NCI-H1417 treated with DMSO at 0.1 percent for 48 hours (cell line): ENCODE measurements at regions not wholly inside any gene's neighbourhood (a gene's known extent, or its start where the extent isn't known, plus 50 kb on each side); places are given as distances from the start of the nearest gene placed in this dataset.
"Not testable (repeated sequence)": the region's sequence is repeated elsewhere in the genome, so short reads cannot be mapped to it uniquely, and the experiment has no call there.

Source experiments
- DNase-seq: peaks from one replicate; lab custom pipeline; 2025; lab: John Stamatoyannopoulos, UW

DNA sequence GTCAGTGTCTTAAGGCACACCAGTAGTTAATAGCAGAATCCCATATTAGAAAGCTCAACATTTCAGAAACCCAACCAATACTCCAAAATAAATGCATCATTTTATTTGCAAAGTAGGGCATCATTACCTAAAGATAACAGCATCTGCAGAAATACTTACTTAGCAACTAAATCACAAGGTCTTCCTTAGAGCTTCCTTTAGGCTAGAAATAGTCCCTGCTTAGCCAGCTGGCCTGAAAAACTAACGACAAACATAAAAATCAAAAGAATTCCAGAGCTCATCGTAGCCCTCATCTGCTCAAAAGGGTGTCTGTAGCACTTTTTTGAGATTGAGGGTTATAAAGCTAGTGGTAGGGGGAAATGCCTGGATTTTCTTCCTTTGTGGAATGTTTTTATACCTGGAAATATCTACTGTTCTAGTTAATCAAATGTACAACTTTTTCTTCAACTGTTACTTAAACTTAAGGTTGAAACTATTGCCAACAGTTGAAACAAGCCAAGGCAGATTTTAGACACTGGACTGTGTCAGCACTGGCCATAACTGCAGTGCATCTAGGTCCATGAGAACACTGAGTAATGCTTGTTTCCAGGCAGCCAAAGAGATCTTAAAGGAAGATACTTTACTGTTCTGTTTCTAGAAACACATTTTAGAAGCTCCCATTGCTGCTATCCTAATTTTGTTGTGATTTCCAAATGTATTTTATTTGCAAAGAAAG lies 129.4 kb upstream of the RASA1 start:
- DNase-seq = no peak

DNA sequence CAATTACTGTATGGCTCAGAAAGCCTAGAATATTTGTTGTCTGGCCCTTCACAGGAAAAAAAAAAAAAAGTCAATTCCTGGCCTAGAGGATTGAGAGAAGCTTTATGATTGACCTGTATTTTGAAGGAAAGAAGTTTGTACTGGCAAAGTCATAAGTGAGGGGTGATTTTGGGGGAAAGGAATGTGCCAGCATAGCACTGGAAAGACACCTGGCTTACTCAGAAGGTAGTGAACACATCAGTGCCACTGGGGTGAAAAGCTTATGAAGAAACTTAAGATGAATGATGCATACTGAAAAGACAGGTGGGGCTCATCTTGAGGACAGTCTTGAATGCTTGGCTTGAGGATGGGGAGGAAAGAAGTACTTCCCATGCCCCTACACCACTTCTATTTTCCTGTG lies 127.9 kb upstream of the RASA1 start:
- no peak for DNase-seq

DNA sequence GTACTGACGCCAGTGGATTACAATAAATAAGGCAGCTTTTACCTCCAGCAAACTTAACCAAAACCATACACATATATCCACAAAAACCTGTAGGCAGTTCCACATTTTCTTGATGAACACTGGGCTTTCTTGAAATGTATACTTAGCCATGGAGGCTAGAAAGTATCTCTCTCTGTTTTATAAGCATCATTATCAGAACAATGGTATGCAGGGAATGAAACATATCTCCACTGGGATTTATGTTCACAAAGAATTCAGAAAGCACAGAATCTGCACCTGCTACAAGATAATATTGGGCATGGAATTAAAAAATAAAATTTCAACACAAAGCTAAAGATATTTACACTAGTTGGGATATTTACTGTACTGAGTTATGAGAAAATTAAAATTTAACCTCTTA lies 126.1 kb upstream of the RASA1 start:
- no peak for DNase-seq

DNA sequence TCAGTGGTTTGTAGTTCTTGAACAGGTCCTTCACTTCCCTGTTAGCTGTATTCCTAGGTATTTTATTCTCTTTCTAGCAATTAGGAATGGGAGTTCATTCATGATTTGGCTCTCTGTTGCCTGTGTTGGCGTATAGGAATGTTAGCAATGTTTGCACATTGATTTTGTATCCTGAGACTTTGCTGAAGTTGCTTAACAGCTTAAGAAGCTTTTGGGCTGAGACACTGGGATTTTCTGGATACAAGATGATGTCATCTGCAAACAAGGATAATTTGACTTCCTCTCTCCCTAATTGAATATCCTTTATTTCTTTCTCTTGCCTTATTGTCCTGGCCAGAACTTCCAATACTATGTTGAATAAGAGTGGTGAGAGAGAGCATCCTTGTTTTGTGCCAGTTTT lies 121.8 kb upstream of the RASA1 start:
- DNase-seq = not testable (repeated sequence)

DNA sequence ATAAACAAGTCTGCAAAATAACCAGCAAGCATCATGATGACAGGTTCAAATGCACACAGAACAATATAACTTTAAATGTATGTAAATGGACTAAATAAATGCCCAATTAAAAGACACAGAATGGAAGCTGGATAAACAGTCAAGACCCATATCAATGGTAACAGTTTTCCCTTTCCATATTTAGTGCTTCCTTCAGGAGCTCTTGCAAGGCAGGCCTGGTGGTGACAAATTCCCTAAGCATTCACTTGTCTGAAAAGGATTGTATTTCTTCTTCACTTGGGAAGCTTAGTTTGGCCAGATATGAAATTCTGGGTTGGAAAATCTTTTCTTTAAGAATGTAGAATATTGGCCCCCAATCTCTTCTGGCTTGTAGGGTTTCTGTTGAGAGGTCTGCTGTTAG lies 120.2 kb upstream of the RASA1 start:
- no peak for DNase-seq

DNA sequence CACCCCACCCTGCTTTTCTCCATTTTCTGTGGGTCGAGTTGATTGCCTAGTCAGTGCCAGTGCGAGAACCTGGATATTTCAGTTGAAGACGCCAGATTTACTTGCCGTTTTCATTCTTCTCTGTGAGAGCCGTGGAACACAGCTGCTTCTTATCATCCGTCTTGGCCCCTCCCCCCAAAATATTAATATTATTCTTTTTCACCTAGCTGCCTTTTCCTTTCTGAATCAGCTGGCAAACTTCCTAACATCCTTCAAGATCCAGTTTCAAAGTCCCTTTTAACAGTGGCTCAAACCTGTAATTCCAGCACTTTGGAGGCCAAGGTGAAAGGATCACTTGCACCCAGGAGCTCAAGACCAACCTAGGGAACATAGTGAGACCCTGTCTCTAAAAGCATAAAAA lies 117.1 kb upstream of the RASA1 start:
- no peak for DNase-seq

DNA sequence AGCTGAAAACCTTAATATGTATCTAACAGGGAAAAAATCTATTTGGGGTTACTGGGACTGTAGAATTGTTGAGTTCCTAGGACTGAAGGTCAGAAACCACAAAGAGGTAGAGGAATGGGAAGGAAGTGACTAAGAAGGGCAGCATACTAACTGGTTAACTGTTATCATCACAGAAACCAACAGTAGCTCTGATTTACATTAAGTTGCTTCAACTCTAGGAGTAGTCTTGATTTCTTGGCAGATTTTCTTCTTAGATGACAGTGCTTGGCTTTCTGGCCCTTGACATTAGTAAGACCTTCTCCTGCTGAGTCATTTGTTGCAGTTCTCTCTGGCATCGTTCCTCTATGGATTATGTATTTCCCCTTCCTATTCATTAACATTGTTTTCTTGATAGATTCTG lies 116.1 kb upstream of the RASA1 start:
- DNase-seq = no peak

DNA sequence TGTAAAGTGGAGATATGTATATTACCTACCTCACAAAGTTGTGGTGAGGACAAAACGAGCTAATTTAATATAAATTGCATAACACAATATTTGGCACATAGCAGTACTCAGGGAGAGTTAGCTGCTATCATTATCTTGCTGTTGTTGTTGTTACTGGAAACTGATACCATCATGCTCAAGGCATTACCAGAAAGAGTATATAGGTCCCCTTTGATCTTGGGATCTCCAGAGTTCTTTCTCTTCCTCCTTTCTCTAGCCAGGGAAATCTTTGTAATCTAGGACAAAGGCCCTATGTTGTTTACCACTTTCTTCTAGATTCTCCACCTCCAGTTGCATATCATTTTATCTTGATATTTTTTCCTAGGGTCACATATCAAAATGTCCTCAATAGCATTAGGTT lies 114.8 kb upstream of the RASA1 start:
- DNase-seq = no peak

DNA sequence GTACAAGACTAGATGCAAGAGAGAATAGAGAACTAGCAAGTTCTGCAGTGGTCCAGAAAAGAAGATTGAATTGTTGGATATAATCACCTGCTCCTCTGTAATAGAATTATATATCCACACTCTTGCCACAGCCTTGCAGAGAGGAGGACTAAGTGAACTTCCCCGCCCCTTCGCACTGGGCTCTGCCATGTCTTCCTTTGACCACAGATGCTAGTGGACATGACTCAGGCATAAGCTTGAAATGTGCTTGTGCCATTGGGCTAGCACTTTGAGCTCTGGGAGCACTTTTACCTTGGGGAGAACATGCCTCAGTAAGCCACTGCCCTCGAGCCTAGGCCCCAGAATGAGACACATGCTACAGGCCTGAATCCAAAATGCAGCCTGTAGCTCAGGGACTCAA lies 113.5 kb upstream of the RASA1 start:
- DNase-seq = no peak

DNA sequence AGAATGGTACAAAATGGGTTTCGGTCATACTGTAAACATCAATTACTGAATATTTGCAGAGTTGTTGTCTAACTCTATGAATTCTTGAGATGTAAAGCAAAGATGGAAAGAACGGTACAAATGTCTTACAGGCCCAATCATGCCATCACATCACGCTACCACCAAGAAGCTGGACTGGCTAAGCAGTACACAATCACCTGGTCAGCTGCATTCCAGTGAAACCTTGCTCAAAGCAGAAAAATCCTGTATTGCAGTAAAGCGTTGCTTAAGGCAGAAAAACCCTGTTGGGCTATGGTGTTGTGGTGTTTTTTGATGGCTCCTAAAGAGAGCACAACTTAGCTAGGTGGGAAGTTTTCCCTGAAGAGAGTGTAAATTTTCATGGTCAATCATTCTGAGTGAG lies 112.6 kb upstream of the RASA1 start:
- no peak for DNase-seq

DNA sequence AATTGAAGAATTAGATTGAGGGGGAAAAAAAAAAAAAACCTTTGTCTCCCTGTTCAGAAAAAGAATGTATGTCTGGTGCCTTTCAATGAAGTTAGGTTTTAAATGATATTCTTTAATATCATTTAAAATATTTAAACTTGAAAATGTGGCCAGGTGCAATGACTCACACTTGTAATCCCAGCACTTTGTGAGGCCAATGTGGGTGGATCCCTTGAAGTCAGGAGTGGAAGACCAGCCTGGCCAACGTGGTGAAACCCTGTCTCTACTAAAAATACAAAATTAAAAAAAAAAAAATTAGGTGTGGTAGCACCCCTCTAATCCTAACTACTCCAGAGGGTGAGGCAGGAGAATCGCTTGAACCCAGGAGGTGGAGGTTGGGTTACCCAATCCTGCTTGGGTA lies 111.1 kb upstream of the RASA1 start:
- no peak for DNase-seq

DNA sequence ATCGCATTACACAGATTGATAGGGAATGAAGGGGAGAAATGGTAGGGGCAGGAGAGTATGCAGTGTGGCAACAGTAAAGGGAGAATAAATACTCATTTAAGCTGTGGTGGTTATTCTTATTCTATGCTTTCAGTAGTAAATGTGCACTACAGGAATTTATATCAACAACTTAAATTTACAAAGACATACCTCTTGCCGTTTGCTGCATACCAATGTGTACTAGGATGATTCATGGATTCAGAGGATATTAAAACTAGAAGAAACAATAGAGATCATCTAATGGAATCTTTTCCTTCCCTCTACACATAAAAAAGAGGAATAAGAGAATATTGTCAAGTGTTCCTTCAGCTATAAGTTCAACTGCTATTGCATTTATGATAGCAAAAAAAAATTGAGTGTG lies 103.3 kb upstream of the RASA1 start:
- no peak for DNase-seq

DNA sequence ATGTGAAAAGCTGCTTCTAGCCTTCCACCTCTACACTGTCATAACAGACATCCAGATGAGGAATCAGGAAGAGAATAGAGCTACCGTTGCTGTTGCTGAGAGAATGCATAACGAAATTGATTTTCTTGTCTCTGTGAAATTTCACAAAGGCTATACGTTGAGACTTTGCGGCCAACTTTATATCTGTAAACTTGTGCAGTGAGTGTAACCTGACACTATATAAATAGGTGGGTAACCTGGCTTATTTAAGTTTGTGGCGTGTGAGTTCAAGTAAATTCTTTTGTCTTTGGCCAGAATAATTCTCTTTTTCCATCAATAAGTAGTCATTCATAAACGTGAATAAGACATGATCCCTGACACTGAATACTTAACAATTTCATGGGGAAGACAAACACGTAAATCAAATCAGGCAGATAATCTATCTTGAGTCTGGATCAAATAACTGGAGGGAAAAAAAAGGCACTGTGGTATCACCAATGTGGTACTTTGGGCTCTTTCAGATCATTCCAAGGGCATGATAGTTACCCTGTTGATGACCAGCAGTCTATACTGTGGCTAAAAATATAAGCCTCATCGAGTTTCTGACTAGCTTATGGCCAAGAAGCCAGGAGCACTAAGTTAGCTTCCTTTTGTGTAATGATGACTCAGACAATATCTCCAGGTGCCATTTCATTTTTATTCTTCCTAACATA lies 98.2 kb upstream of the RASA1 start:
- DNase-seq = no peak

DNA sequence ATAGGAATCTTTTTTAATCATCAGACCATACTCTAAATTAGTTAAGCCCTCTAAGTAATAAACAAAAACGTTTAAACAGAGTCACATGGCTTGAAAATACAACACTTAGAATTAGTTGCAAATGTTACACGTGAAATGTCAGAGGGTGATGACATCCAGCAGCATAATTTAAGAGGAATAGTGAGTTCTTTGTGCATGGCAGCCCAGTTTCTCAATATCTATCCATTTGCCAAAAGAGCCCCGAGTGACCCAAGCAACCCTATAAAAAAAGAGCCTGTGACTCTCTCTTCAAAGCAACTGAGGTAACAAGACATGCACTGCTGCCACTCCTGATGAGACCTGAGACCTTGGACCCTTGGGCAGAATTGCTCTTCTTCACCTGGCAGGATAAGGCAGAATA lies 96.9 kb upstream of the RASA1 start:
- DNase-seq = no peak

DNA sequence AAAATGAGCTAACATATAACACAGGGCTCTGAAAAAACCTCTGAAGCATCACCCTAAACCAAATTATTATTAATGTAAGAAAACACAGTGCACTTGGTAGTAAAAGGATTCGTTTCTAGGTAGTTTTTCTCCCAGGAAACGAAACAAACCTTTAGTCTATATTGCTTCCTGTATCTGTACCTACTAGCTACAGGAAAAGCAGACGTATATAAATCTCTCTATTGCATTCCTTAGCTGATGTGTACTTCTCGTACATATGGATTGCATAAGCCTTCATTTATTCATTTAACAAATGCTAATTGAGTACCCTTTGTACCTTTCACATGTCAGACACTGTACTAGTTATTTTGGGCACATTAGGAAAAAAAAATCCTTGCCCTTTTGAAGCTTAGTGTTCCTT lies 85.0 kb upstream of the RASA1 start:
- no peak for DNase-seq

DNA sequence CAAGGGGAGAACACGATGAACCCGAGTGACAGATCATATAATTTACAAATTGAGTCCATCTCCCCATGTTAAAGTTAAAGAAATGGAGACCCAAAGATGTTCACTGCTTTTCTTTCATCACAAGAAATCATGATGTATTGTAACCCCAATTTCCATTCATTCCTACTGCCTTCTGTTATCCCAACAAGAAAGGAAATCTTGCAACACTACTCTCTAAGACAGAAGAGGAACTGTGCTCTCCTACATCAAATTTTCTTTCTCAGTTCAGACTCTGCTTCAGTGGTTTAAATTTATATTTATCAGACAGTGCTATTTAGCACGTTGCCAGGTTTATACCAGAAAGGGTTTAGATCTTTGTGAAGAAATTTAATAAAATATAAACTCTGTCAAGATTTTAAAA lies 83.8 kb upstream of the RASA1 start:
- DNase-seq = no peak

DNA sequence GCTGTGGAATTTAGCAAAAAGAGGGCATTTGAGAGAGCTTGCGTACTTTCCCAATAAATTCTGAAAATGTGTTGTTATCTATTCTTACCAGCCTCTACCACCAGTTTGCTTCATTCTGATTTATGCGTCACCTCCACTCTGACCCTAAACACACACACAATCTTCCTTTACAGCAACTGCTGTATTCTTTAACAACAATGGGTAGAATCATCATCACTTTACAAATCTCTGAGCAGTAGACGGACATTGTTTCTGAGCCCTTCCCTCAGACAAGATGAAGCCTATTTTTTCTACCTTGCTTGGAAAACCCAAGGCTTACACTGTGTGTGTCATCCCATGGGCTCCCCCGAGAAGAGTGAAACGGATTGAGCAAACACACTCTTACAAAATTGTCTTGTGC lies 83.1 kb upstream of the RASA1 start:
- no peak for DNase-seq

DNA sequence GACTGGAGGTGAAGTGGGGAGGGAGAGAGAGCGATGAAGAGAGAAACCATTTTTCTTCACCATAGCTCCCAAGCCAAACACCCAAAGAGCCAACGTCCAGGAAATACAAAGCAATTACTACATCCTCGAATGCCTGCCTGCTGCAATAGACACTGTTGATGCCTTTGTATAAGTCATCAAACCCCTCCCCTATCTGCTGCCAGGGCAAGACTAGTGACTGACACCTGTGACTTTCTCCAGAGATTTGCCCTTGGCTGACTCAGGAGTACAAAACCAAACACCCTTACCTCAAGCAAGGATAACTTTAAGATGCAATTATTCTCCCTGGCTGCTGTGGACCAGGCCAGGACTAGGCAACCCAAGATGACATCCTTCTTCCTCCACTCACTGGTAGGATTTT lies 81.8 kb upstream of the RASA1 start:
- DNase-seq = no peak

DNA sequence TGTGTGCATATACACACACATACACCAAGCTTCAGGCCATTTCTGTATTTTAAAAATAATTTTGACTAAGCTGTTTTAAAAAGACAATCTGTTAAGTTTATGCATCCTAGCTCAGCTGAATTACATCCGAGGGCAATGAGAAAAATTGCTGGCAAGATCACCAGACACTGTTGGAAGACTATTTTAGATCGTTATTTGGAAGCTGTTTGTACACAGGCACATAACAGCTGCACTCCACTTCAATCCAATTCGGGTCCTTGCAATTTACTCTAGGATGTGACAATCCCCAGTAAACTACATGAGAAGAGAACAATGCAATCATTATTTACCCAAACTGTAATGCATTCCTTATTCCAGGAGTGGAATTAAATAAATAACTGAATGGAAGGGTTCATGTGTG lies 79.3 kb upstream of the RASA1 start:
- no peak for DNase-seq

DNA sequence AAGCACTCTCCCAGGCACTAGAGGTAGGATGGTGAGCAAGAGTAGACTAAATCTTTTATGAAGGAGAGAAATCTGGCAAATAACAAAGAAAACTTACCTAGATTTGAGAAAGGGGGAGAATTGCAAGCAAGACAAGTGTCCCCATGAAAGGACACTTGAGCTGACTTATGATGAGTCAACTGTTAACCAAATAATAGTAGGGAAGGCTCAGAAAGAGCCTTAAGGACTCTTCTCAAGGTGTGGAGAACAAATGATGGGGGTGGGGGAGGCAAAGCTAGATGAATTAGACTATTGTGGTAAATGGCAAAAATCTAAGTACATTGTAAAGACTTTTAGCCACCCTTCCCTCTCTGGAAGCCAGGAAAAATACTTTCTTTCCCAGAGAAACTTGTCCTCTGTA lies 77.6 kb upstream of the RASA1 start:
- no peak for DNase-seq

DNA sequence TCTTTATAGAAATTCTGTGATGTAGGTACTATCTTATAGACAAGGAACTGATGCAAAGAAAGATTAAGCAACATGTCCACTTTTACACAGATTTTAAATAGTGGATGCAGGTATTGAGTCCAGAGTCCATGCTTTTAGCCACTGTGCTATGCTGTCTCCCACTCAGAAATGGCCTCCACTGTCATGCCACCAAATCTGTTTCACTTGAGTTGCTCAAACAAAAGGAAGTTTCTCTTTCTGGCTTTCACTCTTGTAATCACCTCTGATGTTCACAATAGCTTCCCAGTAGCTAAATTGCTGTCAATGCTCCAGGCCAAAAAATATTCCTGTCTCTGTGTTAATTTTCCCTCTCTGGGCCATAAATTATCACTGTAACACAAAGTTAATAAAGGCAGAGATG lies 77.0 kb upstream of the RASA1 start:
- DNase-seq = no peak

DNA sequence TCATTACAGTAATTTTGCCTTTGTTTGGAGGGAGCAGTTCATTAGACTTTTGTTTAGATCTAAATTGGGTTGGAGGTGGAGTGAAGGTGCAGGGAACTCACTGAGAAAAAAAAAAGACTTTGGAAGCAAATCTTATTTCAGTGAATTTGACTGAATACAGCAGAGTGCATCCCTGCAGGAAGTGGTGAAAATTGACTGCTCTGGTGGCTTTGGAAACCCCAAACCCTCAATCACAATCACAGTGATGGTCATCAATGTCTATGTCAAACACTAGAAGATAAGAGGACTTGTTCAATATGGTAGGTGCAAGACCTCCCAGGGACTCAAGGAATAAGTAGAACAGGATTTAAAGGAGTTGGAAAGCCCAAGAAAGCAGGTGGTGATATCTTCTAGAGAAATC lies 76.0 kb upstream of the RASA1 start:
- DNase-seq = no peak

DNA sequence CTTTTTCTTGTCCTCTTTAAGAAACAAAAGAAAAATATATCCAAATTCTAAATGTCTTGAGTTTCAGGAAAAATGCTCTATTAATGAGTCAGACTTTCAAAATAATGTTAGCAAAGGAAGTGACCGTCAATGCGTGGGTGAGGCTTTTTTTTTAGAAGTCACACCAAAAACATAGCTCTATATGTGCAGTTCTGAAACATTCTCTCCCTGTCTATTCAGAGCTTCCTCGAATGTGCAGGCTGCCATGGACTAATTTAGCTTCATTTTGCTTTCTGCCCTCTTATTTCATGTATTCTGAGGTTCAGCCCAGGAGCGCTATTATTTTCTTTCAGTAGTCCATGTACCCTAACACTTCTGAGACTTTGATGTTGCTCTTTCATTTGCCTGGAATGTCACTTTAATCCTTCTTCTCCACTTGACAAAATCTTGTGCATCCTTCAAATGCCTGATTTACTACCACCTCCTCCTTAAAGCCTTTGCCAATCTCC lies 72.5 kb upstream of the RASA1 start:
- DNase-seq = no peak

DNA sequence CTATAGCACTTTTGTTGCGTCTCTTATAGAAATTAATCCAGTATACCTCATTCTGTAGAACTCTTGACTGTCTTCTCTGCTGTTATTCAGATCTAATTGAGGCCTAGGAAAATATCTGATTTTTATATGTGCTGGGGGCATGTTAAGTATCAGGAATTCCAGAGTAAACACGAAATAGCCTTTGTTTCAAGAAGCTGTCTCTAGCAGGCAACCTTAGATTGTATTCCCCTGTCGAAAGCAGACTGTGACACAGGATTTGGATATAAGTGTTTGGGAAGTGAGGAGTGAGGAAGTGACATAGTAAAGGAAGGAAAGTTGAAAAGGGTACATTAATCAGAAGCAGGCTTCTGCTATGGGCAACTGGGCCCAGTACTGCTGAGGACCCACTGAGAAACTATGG lies 72.1 kb upstream of the RASA1 start:
- no peak for DNase-seq
